Mesothelial cell of epicardium (in vitro differentiated cells): ENCODE measurements at regions not wholly inside any gene's neighbourhood (a gene's known extent, or its start where the extent isn't known, plus 50 kb on each side); places are given as distances from the start of the nearest gene placed in this dataset.
"Not testable (repeated sequence)": the region's sequence is repeated elsewhere in the genome, so short reads cannot be mapped to it uniquely, and the experiment has no call there.

Experiments
- DNase-seq, 2 experiments: peaks; one replicate each; pipeline ENCODE4 v3.0.0; 2021; ENCODE audit warnings: low spot score in 2 of 2; ENCODE audit not compliant: unreplicated experiment in 2 of 2
- H3K27ac Mint-ChIP-seq: 2 replicates; pipeline ENCODE4 v1.8.0; 2021; ENCODE audit warnings: mixed read lengths
- H3K27me3 Mint-ChIP-seq: 2 replicates; pipeline ENCODE4 v1.8.0; 2021; ENCODE audit warnings: low read depth, mixed read lengths
- H3K36me3 Mint-ChIP-seq: 2 replicates; pipeline ENCODE4 v1.8.0; 2021; ENCODE audit warnings: mixed read lengths
- H3K4me1 Mint-ChIP-seq: 2 replicates; pipeline ENCODE4 v1.8.0; 2021; ENCODE audit warnings: mixed read lengths
- H3K4me3 Mint-ChIP-seq: 2 replicates; pipeline ENCODE4 v1.8.0; 2021; ENCODE audit warnings: mild to moderate bottlenecking, moderate library complexity, mixed read lengths
- H3K9me3 Mint-ChIP-seq: 2 replicates; pipeline ENCODE4 v1.8.0; 2021; ENCODE audit warnings: mixed read lengths
- TF ChIP-seq, protein P1 (sequence below): fragments of 200-600 bp; sonication (generic); IDR thresholded peaks from one replicate; pipeline ENCODE4 v1.5.0; 2021; ENCODE audit warnings: antibody characterized with exemption; ENCODE audit not compliant: unreplicated experiment

- TF ChIP-seq, protein P1, sequence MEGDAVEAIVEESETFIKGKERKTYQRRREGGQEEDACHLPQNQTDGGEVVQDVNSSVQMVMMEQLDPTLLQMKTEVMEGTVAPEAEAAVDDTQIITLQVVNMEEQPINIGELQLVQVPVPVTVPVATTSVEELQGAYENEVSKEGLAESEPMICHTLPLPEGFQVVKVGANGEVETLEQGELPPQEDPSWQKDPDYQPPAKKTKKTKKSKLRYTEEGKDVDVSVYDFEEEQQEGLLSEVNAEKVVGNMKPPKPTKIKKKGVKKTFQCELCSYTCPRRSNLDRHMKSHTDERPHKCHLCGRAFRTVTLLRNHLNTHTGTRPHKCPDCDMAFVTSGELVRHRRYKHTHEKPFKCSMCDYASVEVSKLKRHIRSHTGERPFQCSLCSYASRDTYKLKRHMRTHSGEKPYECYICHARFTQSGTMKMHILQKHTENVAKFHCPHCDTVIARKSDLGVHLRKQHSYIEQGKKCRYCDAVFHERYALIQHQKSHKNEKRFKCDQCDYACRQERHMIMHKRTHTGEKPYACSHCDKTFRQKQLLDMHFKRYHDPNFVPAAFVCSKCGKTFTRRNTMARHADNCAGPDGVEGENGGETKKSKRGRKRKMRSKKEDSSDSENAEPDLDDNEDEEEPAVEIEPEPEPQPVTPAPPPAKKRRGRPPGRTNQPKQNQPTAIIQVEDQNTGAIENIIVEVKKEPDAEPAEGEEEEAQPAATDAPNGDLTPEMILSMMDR, result no peak
- no peaks in the 10 kb centered on the region for H3K27me3 Mint-ChIP-seq
- H3K4me1 Mint-ChIP-seq, result peaks cover 7% of the 10 kb centered on the region
- no peak overlapping the region for H3K27ac Mint-ChIP-seq
- H3K4me3 Mint-ChIP-seq, result no peak overlapping the region
- no peaks in the 10 kb centered on the region for H3K9me3 Mint-ChIP-seq
- DNase-seq, result no peak
- no peaks in the 10 kb centered on the region for H3K36me3 Mint-ChIP-seq
Observed at GRCh38 chr5:165397516-165397915, 1892.1 kb downstream of the MAT2B start.

- Mint-ChIP-seq H3K9me3 (no peaks in the 10 kb centered on the region), H3K4me3 (no peak overlapping the region), H3K4me1 (peaks cover 7% of the 10 kb centered on the region), H3K27me3 (no peaks in the 10 kb centered on the region), H3K27ac (no peak overlapping the region), H3K36me3 (no peaks in the 10 kb centered on the region)
- TF ChIP-seq, protein P1, result no peak
- no peak for DNase-seq
Observed at GRCh38 chr5:165400086-165400485, 1894.7 kb downstream of the MAT2B start.

GRCh38 chr5:165404917-165405316 is 1899.5 kb downstream of the MAT2B start:
- TF ChIP-seq, protein P1, result no peak
- DNase-seq, result no peak
- Mint-ChIP-seq H3K27ac (no peak overlapping the region), H3K4me3 (no peak overlapping the region), H3K9me3 (peaks cover 31% of the 10 kb centered on the region), H3K4me1 (peaks cover 7% of the 10 kb centered on the region), H3K36me3 (peaks cover 7% of the 10 kb centered on the region), H3K27me3 (no peaks in the 10 kb centered on the region)

DNA sequence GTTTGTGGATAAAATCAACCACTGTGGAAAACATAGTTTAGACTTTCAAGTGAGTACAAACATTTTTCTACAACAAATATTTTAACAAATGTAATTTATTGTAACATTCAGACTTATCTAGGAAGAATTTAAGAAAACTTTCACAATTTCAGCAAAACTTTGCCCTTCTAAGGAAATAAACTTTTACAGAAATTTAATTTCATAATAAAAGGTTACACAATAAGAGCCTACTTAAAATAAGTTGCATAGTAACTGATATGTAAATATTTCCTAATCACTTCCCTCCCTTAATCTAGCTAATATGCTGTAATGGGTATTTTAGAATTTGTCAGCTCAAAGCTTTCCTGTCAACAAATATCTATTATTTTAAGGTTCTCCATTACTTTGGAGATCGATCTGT is 1899.9 kb downstream of the MAT2B start:
- peaks cover 32% of the 10 kb centered on the region for H3K9me3 Mint-ChIP-seq
- no peak for DNase-seq
- peaks cover 7% of the 10 kb centered on the region for H3K36me3 Mint-ChIP-seq
- TF ChIP-seq, protein P1, result no peak
- no peak overlapping the region for H3K4me3 Mint-ChIP-seq
- H3K4me1 Mint-ChIP-seq, result peaks cover 7% of the 10 kb centered on the region
- H3K27ac Mint-ChIP-seq, result no peak overlapping the region
- H3K27me3 Mint-ChIP-seq, result no peaks in the 10 kb centered on the region

- H3K36me3 Mint-ChIP-seq, result peaks cover 7% of the 10 kb centered on the region
- H3K4me1 Mint-ChIP-seq, result no peaks in the 10 kb centered on the region
- H3K4me3 Mint-ChIP-seq, result no peak overlapping the region
Observed at GRCh38 chr5:165407352-165407751, 1901.9 kb downstream of the MAT2B start.

GRCh38 chr5:165410476-165410875 is 1905.1 kb downstream of the MAT2B start:
- no peaks in the 10 kb centered on the region for H3K4me1 Mint-ChIP-seq
- H3K27ac Mint-ChIP-seq, result no peak overlapping the region
- H3K36me3 Mint-ChIP-seq, result peaks cover 7% of the 10 kb centered on the region

More at GRCh38 chr5:165407352-165407751, 1901.9 kb downstream of the MAT2B start:
- Mint-ChIP-seq H3K27ac (no peak overlapping the region), H3K9me3 (peaks cover 36% of the 10 kb centered on the region), H3K27me3 (no peaks in the 10 kb centered on the region)
- TF ChIP-seq, protein P1, result no peak
- DNase-seq, result no peak

GRCh38 chr5:165411532-165411931 is 1906.1 kb downstream of the MAT2B start:
- H3K36me3 Mint-ChIP-seq, H3K4me1 Mint-ChIP-seq, H3K4me3 Mint-ChIP-seq, H3K27ac Mint-ChIP-seq, H3K27me3 Mint-ChIP-seq, DNase-seq: not testable (repeated sequence)
- H3K9me3 Mint-ChIP-seq, result peaks cover 49% of the 10 kb centered on the region

More at GRCh38 chr5:165410476-165410875, 1905.1 kb downstream of the MAT2B start:
- no peak for DNase-seq
- TF ChIP-seq, protein P1, result no peak
- H3K9me3 Mint-ChIP-seq, result peaks cover 48% of the 10 kb centered on the region
- no peak overlapping the region for H3K4me3 Mint-ChIP-seq
- H3K27me3 Mint-ChIP-seq, result no peaks in the 10 kb centered on the region
